Right kidney (tissue), 1 donor: ENCODE measurements at regions not wholly inside any gene's neighbourhood (a gene's known extent, or its start where the extent isn't known, plus 50 kb on each side); places are given as distances from the start of the nearest gene placed in this dataset.

Experiments
- DNase-seq: peaks from one replicate; pipeline ENCODE4 v3.0.0-alpha.2; 2016

DNA sequence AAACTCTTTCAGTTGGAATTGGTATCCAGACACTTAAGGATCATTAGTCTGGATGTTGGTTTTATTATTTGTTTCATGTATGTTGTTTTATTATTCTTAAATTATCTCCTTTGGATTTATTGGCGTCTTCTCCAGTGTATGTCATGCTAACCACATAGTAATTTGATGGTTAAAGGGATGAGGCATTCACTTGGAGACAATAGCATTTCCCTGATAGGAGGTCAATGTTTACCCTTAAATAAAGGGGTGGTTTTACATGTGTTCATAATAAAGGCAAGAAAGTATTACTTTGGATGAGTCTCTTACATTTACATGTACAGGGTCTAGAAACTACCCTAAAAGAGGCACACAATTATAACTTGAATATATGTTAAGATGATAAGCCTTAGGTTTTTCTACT lies 51.2 kb upstream of the RNF144B start:
- no peak for DNase-seq

DNA sequence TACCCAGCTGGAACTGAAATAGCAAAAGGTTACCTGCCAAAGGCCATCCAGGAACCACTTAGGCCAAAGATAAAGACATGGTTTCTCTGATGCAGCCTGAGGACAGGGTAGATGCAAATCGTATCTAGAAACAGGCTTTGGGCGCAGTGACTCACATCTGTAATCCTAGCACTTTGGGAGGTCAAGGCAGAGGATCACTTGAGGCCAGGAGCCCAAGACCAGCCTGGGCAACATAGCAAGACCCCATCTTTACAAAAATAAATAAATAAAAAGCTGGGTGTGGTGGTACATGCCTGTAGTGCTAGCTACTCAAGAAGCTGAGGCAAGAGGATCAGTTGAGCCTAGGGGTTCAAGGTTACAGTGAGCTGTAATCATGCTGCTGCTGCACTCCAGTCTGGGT lies 52.9 kb upstream of the RNF144B start:
- no peak for DNase-seq

DNA sequence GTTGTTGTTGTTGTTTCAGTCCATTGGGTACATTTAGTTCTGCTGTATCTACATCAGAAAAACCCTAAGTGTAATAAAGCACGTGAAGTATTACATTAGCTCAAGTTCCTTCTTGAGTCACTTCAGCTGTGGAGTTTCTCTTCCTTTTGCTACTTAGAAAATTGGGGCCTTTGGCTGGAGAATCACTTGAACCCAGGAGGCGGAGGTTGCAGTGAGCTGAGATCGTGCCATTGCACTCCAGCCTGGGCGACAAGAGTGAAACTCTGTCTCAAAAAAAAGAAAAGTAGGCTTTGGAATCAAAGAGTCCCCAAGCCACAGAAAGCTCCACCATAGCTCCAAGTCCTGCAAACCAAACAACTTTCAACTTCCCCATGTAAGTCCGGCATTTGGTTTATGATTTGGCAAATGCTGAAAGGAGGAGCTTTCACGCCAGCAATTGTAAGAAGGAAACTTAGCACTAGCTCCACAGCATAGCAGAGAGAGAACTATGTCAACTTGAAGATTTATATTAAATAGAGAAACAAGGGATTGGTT lies 56.5 kb upstream of the RNF144B start:
- no peak for DNase-seq

DNA sequence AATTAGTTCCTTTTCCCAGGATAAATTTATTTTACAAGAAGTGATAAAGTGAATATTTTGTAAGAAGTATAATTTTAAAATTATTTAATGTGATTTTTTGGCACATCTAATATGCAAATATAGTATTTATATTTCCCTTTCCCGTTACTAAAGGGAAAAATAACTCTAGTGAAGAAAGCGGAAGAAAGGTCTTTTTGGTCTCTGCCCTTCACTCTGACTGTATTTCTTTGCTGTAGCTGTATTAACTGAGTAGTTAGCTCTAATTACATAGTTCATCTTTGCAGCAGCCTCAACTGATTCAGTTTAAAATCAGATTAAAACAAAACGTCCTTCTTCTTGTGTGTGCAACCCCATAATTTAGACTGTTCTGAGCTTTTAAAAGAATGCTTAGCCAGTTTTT lies 57.4 kb upstream of the RNF144B start:
- no peak for DNase-seq

GRCh38 chr6:18328540-18328939 lies 58.6 kb upstream of the RNF144B start:
- DNase-seq, result no peak

DNA sequence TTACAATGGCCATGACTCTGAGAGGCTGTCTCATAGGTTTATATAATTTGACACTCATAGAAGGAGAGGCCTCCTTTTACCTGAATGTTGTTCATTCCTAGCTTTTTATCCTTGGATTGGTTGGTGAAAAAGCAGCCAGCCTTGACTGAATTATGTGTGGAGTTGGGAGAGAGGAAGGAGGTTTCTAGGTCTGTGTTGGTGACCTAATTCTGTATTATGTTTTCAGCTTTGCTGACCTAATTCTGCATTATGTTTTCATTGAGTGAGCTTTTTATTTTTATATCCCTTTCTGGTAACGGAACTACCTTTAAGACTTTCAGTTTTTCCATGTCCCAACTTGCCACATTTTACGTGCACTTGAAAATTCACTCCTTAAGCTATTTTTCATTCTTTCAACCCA lies 59.1 kb upstream of the RNF144B start:
- no peak for DNase-seq

DNA sequence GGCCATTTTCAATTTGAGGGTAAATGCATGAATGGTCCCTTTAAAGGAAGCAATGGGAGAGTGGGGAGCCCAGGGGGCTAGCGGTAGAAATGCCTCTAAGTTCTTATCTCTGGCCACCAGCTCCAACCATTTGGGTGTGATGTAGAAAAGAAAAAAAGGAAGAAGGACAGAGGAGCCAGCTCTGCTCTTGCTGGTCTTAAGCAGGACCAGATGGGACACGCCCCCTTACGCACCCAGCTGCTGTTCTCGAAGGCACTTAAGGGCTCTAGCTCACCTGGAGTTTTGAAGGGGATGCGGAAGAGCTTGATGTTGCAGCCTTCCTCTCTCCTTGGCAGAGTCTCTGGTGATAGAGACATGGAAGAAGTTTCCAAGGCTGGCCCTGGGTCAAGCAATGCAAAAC lies 59.5 kb upstream of the RNF144B start:
- DNase-seq, result peak; percentile 43

GRCh38 chr6:18326980-18327379 lies 60.2 kb upstream of the RNF144B start:
- no peak for DNase-seq

- DNase-seq, result no peak
Observed at GRCh38 chr6:18326001-18326400, 61.1 kb upstream of the RNF144B start.

- DNase-seq, result no peak
Observed at GRCh38 chr6:18324706-18325042, 60.3 kb upstream of the DEK start.

GRCh38 chr6:18323935-18324705 lies 59.8 kb upstream of the DEK start:
- DNase-seq, result peak; percentile 37

DNA sequence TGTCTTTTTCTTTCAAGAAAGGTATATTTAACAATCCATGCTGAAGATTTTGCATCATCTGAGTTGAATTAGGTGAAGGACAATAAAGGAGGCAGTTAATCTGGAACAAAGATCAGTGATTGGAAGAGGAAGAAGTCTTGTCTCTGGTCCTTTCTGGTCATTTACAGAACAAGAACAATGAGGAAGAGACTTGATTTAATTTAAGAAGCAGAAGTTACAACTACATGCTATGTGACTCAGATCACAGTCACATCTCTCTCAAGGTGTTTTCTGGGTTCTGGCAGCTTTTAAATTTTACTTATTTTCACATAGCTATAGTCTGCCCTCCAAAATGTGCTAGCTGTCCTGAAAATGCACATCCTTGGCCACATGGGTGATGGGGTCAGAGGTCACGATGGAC lies 53.5 kb upstream of the DEK start:
- DNase-seq, result no peak

DNA sequence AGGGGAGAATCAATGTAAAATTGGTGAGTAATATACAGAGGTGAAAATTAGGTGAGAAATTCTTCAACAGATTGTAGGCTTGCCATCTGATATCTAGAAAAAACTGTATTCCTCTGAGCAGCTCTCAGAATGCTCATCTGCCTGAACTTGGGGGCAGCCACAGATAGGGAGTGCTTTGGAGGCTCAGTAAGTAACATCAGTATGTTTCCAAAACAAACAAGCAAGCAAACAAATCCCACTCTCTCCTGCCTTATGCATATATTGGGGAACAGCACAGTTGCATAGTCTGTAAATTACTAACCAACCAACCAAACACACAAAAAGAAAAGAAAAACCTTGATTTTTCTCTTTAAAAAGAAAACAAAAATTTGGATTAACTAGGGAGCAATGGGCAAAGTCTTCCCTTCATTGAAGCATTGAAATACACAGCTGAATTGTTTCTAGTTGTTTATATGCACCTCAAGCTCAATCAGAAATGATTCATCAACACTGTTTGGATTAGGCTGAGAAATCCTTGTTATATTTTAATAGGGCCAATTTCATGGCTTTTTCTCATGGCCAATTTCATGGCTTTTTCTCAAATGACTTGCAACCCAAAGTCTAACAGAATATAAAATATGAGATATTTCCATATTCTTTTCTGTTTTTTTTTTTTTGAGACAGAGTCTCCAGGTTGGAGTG lies 50.1 kb upstream of the DEK start:
- no peak for DNase-seq
